ENCODE measurements at regions not wholly inside any gene's neighbourhood (a gene's known extent, or its start where the extent isn't known, plus 50 kb on each side); places are given as distances from the start of the nearest gene placed in this dataset.

GRCh38 chr2:10501980-10502802 lies 54.1 kb upstream of the ODC1 start:
- TF ChIP-seq CTCF (IDR thresholded peaks at IDR 0.05; ENCODE audit: low read depth, low read length, missing input control), result no peak
- TF ChIP-seq MAX (IDR thresholded peaks at IDR 0.05), result no peak
- TF ChIP-seq GABPA (IDR thresholded peaks at IDR 0.05 in 1 of 2, conservative IDR thresholded peaks at IDR 0.05 in 1 of 2), result no peak
- TF ChIP-seq RAD21 (IDR thresholded peaks at IDR 0.05), result no peak
- no peak for TF ChIP-seq JUND (IDR thresholded peaks at IDR 0.05)
- TF ChIP-seq REST (IDR thresholded peaks at IDR 0.05), result no peak
- TF ChIP-seq FOXA1 (IDR thresholded peaks at IDR 0.05), result no peak
